Nephron progenitor cell (in vitro differentiated cells): ENCODE measurements at regions not wholly inside any gene's neighbourhood (a gene's known extent, or its start where the extent isn't known, plus 50 kb on each side); places are given as distances from the start of the nearest gene placed in this dataset.

Experiments
- DNase-seq: peaks from one replicate; pipeline ENCODE4 v3.0.0; 2021
- H3K27ac Mint-ChIP-seq: 2 replicates; pipeline ENCODE4 v1.8.0; 2021; ENCODE audit warnings: mild to moderate bottlenecking, moderate library complexity, mixed read lengths
- H3K27me3 Mint-ChIP-seq: 2 replicates; pipeline ENCODE4 v1.8.0; 2021; ENCODE audit warnings: mild to moderate bottlenecking, low read depth, mixed read lengths; ENCODE audit not compliant: poor library complexity
- H3K36me3 Mint-ChIP-seq: 2 replicates; pipeline ENCODE4 v1.8.0; 2021; ENCODE audit warnings: low read depth, mixed read lengths
- H3K4me1 Mint-ChIP-seq: 2 replicates; pipeline ENCODE4 v1.8.0; 2021; ENCODE audit warnings: mixed read lengths
- H3K4me3 Mint-ChIP-seq: 2 replicates; pipeline ENCODE4 v1.8.0; 2021; ENCODE audit warnings: mild to moderate bottlenecking, moderate library complexity, mixed read lengths
- H3K9me3 Mint-ChIP-seq: 2 replicates; pipeline ENCODE4 v1.8.0; 2021; ENCODE audit warnings: mild to moderate bottlenecking, moderate library complexity, mixed read lengths
- CTCF ChIP-seq: fragments of 200-600 bp; sonication (generic); IDR thresholded peaks from 2 replicates; pipeline ENCODE4 v1.5.0; 2021; ENCODE audit warnings: antibody characterized with exemption

DNA sequence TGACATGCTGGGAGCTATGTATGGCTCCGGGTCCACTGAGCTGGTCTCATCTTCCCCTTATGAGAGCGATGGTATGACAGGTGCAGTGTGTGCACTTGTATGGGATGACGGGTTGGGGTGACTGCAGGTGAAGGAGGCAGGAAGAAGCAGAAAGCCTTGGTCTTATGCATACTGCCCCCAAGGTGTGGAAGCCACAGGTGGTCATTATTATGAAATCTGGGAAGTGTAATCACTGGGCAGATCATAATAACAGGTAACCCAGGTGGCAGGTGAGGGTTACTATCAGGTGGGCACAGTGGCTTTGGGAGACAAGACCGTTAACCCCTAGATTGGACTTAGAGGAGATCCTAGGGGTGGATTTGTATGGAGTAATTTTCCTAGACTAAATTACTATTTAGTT lies 118.0 kb downstream of the RFC3 start:
- H3K27me3 Mint-ChIP-seq: no peaks in the 10 kb centered on the region
- no peak for DNase-seq
- H3K4me1 Mint-ChIP-seq: peaks cover 13% of the 10 kb centered on the region
- H3K9me3 Mint-ChIP-seq: peaks cover 16% of the 10 kb centered on the region
- no peak overlapping the region for H3K4me3 Mint-ChIP-seq
- no peak overlapping the region for H3K27ac Mint-ChIP-seq
- TF ChIP-seq CTCF: no peak
- peaks cover 21% of the 10 kb centered on the region for H3K36me3 Mint-ChIP-seq

DNA sequence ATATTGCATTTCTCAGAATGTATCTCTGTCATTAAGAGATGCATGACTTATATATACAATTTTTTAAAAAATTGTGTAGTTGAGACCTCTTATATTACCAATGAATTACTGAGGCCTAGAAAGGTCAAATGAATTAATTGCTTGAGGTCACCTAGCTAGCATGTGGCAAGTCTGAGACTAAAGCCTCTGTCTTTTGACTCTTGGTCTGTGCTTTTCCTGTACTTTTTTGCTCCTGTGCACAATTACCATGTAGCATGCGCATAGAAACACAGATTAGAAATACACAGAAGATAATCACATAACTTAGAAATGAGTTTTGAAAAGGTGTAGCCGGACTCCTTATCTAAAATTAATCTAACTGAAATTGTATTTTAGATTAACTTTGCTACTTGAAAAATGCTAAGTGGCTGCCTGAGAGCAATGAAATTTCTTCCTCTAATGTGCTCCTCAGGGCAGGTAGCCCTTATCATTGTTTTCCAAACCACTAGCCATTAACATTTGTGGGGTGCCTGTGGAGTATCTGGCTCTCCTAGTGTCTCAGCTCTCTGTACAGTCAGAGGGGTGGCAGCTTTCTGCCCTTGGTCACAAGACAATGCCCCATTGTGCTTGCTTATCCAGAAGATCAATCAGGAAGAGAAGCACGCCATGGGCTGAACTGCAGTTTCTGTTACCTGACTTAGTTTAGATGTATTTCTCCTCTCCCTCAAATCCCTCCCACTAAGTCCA lies 119.6 kb downstream of the RFC3 start:
- no peak overlapping the region for H3K4me3 Mint-ChIP-seq
- peak overlapping the region; percentile 82 for H3K27ac Mint-ChIP-seq
- peaks cover 16% of the 10 kb centered on the region for H3K9me3 Mint-ChIP-seq
- TF ChIP-seq CTCF: no peak
- H3K27me3 Mint-ChIP-seq: no peaks in the 10 kb centered on the region
- peaks cover 25% of the 10 kb centered on the region for H3K36me3 Mint-ChIP-seq
- no peak for DNase-seq
- H3K4me1 Mint-ChIP-seq: peaks cover 17% of the 10 kb centered on the region

DNA sequence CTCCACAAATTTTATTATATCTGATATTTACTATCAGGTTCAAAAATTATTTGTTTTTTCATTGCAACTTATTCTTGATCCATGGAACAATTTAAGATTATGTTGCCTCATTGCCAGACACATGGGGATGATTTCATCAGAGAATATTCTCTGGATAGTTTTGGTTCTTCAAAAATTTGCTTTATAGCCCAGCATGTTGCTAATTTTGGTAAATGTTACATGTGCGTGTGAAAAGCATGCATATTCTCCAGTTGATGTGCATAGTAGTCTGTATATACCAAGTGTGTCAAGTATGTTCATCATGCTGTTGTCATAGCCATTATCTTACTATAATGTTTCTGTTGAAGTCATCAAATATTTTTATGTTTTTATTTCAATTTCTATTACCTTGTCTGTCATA lies 122.3 kb downstream of the RFC3 start:
- H3K36me3 Mint-ChIP-seq: peaks cover 39% of the 10 kb centered on the region
- H3K9me3 Mint-ChIP-seq: peaks cover 16% of the 10 kb centered on the region
- H3K27me3 Mint-ChIP-seq: no peaks in the 10 kb centered on the region
- no peak overlapping the region for H3K4me3 Mint-ChIP-seq
- H3K4me1 Mint-ChIP-seq: peaks cover 12% of the 10 kb centered on the region
- no peak for DNase-seq
- no peak for TF ChIP-seq CTCF
- no peak overlapping the region for H3K27ac Mint-ChIP-seq

GRCh38 chr13:33940898-33941297 lies 122.9 kb downstream of the RFC3 start:
- peaks cover 16% of the 10 kb centered on the region for H3K9me3 Mint-ChIP-seq
- peaks cover 44% of the 10 kb centered on the region for H3K36me3 Mint-ChIP-seq
- DNase-seq: no peak
- no peak for TF ChIP-seq CTCF
- peak overlapping the region; percentile 79 for H3K27ac Mint-ChIP-seq
- no peaks in the 10 kb centered on the region for H3K27me3 Mint-ChIP-seq
- no peak overlapping the region for H3K4me3 Mint-ChIP-seq
- H3K4me1 Mint-ChIP-seq: peaks cover 12% of the 10 kb centered on the region

DNA sequence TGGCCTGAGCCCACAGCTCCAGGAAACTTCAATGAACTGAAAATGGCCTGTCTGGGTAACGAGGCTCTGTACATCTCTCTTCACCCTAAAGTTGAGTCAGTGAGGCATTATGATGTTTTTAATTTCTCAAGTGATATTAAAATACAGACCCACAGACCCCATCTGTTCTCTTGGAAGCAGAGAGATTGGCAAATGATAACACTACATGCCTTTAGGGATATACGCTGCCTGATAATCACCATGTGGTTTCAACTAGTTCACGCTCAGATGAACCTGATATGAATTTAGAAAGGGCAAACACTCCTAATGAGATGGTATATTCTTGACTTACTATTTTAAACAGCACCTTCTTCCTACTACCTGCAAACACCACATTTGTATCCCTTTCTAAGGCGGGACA lies 127.5 kb downstream of the RFC3 start:
- peaks cover 6% of the 10 kb centered on the region for H3K9me3 Mint-ChIP-seq
- H3K27ac Mint-ChIP-seq: no peak overlapping the region

More for the DNA sequence above, 127.5 kb downstream of the RFC3 start:
- peaks cover 62% of the 10 kb centered on the region for H3K36me3 Mint-ChIP-seq
- no peak overlapping the region for H3K4me3 Mint-ChIP-seq
- TF ChIP-seq CTCF: no peak
- peaks cover 6% of the 10 kb centered on the region for H3K4me1 Mint-ChIP-seq
- no peaks in the 10 kb centered on the region for H3K27me3 Mint-ChIP-seq
- DNase-seq: no peak
